ENCODE measurements at regions not wholly inside any gene's neighbourhood (a gene's known extent, or its start where the extent isn't known, plus 50 kb on each side); places are given as distances from the start of the nearest gene placed in this dataset.
"Not testable (repeated sequence)": the region's sequence is repeated elsewhere in the genome, so short reads cannot be mapped to it uniquely, and the experiment has no call there.

DNA sequence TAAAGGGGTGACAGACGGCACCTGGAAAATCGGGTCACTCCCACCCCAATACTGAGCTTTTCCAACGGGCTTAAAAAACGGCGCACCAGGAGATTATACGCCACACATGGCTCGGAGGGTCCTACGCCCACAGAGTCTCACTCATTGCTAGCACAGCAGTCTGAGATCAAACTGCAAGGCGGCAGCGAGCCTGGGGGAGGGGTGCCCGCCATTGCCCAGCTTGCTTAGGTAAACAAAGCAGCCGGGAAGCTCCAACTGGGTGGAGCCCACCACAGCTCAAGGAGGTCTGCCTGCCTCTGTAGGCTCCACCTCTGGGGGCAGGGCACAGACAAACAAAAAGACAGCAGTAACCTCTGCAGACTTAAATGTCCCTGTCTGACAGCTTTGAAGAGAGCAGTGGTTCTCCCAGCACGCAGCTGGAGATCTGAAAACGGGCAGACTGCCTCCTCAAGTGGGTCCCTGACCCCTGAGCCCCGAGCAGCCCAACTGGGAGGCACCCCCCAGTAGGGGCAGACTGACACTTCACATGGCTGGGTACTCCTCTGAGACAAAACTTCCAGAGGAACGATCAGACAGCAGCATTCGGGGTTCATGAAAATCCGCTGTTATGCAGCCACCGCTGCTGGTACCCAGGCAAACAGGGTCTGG, 162.8 kb upstream of the GJE1 start:
- DNase-seq (ENCODE audit: low spot score): not testable (repeated sequence)

GRCh38 chr6:141969201-141969600, 163.5 kb upstream of the GJE1 start:
- no peak for DNase-seq (ENCODE audit: low spot score)

DNA sequence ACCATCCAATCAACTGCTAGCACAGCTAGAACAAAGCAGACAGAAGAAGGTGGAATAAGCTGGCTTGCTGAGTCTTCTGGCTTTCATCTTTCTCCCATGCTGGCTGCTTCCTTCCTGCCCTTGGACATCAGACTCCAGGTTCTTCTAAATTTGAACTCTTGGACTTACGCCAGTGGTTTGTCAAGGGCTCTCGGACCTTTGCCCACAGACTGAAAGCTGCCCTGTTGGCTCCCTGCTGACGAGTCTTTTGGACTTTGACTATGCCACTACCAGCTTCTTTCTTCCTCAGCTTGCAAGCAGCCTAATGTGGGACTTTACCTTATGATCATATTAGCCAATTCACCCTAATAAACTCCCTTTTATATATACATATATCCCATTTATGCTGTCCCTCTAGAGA, 164.1 kb upstream of the GJE1 start:
- no peak for DNase-seq (ENCODE audit: low spot score)

- DNase-seq (ENCODE audit: low spot score): no peak
Observed at GRCh38 chr6:141965016-141965545, 167.6 kb upstream of the GJE1 start.

- DNase-seq (ENCODE audit: low spot score): no peak
Observed at GRCh38 chr6:141963543-141964295, 169.0 kb upstream of the GJE1 start.

DNA sequence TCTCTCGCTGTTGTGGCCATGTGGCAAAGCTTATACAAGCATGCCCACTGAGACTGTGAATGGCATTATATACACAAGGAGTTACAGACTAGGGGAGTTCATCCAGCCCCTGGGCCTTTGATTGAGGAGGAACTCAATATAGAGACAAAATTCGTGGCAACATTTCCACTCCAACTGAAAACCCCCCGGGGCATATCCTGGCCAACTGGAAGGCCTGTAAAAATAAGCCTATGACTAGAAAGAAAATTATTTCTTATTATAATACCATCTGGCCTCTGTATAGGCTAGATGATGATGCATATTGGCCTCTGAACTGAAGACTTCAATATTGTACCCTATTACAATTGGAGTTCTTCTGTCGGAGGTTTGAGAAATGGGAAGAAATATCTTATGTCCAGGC, 175.5 kb upstream of the GJE1 start:
- no peak for DNase-seq (ENCODE audit: low spot score)

- DNase-seq (ENCODE audit: low spot score): no peak
Observed at GRCh38 chr6:141956868-141957267, 175.9 kb upstream of the GJE1 start.

GRCh38 chr6:141956046-141956761, 176.5 kb upstream of the GJE1 start:
- DNase-seq (ENCODE audit: low spot score): peak; percentile 80

GRCh38 chr6:141953072-141953471, 179.7 kb upstream of the GJE1 start:
- DNase-seq (ENCODE audit: low spot score): no peak

- no peak for DNase-seq (ENCODE audit: low spot score)
Observed at GRCh38 chr6:141946502-141946901, 186.2 kb upstream of the GJE1 start.

DNA sequence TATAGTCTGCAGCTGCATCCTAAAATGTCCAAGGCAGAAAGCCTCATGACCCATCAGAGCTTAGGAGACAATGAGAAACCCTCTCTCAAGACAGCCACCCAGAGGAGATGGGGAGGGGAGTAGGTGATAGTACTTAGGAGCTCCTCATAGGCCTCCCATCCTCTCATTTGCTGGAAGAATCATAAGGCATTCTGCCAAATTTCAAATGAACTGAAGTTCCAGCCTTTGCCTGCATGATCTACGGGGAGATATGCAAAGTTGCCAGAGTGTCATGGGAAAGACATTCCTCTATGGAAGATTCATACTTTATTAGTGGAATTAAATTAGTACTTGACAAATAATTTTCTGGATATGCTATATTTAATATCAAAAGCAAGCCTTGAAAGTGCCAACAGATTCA, 194.1 kb upstream of the GJE1 start:
- DNase-seq (ENCODE audit: low spot score): no peak

DNA sequence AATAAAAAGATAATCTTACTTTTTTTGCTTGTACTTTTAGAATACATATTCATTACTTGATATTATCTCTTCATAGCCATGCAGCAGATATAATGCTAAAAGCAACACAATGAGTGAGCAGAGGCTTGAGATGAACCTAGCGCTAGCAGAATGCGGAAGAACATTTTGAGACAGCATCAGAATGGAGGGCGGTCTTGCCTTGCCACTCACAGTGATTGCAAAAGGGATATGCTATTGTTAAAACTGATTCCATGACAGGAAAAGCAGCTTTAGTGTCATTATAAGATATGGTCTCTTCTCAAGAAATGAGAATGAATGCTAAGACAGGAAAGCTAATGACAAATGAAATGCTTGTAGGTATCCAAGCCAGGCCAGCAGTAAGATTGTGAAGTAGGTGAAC, 200.0 kb upstream of the GJE1 start:
- DNase-seq (ENCODE audit: low spot score): no peak

- not testable (repeated sequence) for DNase-seq (ENCODE audit: low spot score)
Observed at GRCh38 chr6:141926200-141926900, 206.4 kb upstream of the GJE1 start.

- no peak for DNase-seq (ENCODE audit: low spot score)
Observed at GRCh38 chr6:141925001-141925400, 207.7 kb upstream of the GJE1 start.

DNA sequence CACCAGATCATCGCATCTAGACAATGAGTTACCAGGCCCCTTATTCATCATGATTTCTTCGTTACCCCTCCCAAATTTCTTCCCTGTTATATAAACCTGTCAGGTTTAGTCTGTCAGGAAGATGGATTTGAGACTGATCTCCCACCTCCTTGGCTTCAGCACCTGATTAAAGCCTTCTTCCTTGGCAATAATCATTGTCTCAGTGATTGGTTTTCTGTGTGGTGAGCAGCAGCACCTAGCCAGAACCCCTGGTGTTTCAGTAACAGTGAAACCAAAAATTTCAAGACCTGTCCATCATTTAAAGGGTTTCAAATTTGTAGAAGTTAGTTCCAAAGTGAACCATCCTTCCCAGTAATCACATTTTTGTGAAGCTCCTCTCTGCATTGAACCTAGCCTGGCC, 209.8 kb upstream of the GJE1 start:
- DNase-seq (ENCODE audit: low spot score): no peak

- DNase-seq (ENCODE audit: low spot score): not testable (repeated sequence)
Observed at GRCh38 chr6:141916682-141917505, 215.8 kb upstream of the GJE1 start.

- no peak for DNase-seq (ENCODE audit: low spot score)
Observed at GRCh38 chr6:141914646-141915045, 218.1 kb upstream of the GJE1 start.

GRCh38 chr6:141906569-141907080, 226.1 kb upstream of the GJE1 start:
- no peak for DNase-seq (ENCODE audit: low spot score)

DNA sequence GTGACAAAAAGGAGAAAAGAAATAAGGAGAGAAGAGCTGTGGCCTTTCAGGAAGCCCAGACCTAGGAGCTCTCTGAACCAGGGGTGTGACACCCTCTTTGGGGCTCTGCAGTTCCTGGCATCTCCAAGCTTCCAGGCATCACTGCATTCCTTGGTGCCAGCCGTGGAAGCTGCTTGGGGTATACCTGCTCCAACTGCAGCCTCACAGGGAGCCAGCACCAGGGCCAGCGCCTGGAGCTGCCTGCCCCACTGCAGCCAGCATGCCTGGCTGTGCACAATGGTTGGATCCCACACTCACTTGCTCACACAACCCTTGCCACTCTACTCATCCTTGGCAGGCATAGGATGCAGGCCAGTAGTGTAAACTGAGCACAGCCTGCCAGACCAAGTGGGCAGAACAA, 242.1 kb upstream of the GJE1 start:
- DNase-seq (ENCODE audit: low spot score): no peak

- no peak for DNase-seq (ENCODE audit: low spot score)
Observed at GRCh38 chr6:141884850-141885249, 247.9 kb upstream of the GJE1 start.

DNA sequence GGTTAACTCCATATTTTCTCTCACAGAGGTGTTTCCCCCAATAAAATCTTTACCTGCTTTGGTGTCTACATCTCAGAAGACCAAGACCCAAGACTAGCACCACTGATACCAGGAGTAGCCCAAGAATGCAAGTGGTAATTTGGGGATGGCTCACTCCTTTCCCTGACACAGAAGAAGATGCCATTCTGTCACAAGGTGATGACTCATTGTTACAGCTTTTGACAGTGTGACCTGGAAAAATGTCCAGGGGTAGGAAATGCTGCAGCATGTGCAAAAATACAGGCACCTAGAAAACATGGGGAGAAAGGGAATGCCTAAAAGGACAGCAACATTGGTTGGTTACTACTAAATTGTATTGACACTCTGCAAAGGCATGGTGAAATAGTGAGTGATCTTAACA, 254.0 kb upstream of the GJE1 start:
- DNase-seq (ENCODE audit: low spot score): no peak
